ENCODE measurements at regions not wholly inside any gene's neighbourhood (a gene's known extent, or its start where the extent isn't known, plus 50 kb on each side); places are given as distances from the start of the nearest gene placed in this dataset.

GRCh38 chr1:55825461-55825860 lies 610.3 kb upstream of the USP24 start:
- Histone ChIP-seq H3K9me3 (ENCODE audit: insufficient read depth in 2 of 2, low read depth in 1 of 2, low read length in 1 of 2) (no peaks in the 10 kb centered on the region), H3K36me3 (ENCODE audit: control insufficient read depth in 2 of 4, insufficient read depth in 4 of 4, low read length in 3 of 4) (no peaks in the 10 kb centered on the region), H2BK12ac (ENCODE audit: low read depth, low read length) (no peak overlapping the region), H4K8ac (ENCODE audit: extremely low read depth, insufficient read depth, low read length) (no peak overlapping the region), H3K27ac (ENCODE audit: low read depth, low read length) (no peak overlapping the region), H4K20me1 (replicated peaks in 1 of 2; ENCODE audit: control insufficient read depth in 1 of 2, insufficient read depth in 2 of 2, low read length in 2 of 2) (no peaks in the 10 kb centered on the region), H3K14ac (ENCODE audit: insufficient read length) (no peak overlapping the region), H2BK20ac (ENCODE audit: low read length) (no peak overlapping the region), H3K4me3 (ENCODE audit: extremely low read depth in 1 of 4, insufficient read depth in 2 of 4, low read depth in 3 of 4, low read length in 4 of 4) (no peak overlapping the region), H3K9ac (replicated peaks in 1 of 4; ENCODE audit: extremely low read depth in 1 of 4, low read depth in 3 of 4, low read length in 3 of 4) (no peak overlapping the region), H2BK15ac (ENCODE audit: low read length) (no peak overlapping the region), H4K91ac (replicated peaks; ENCODE audit: insufficient read length, low read length) (no peak overlapping the region), H3K4ac (replicated peaks; ENCODE audit: insufficient read length, low read depth, low read length) (no peak overlapping the region), H3K23me2 (ENCODE audit: low read depth, low read length) (no peaks in the 10 kb centered on the region), H3K4me1 (replicated peaks in 1 of 4; ENCODE audit: control insufficient read depth in 3 of 4, insufficient read depth in 4 of 4, low read length in 3 of 4) (no peaks in the 10 kb centered on the region), H3K4me2 (ENCODE audit: insufficient read depth in 1 of 2, low read depth in 2 of 2, low read length in 2 of 2) (no peak overlapping the region), H3K27me3 (replicated peaks in 1 of 4; ENCODE audit: control insufficient read depth in 3 of 4, extremely low read depth in 1 of 4, insufficient read depth in 3 of 4, low read length in 3 of 4) (no peaks in the 10 kb centered on the region), H3K79me2 (ENCODE audit: control insufficient read depth in 1 of 2, insufficient read depth in 2 of 2, low read length in 2 of 2) (no peaks in the 10 kb centered on the region), H3K79me1 (ENCODE audit: low read depth, low read length) (no peaks in the 10 kb centered on the region), H3K18ac (ENCODE audit: extremely low read depth, low read length) (no peak overlapping the region), H3K23ac (ENCODE audit: insufficient read length) (no peak overlapping the region), H2AFZ (ENCODE audit: low read length) (no peak overlapping the region), H3K56ac (replicated peaks; ENCODE audit: insufficient read length, low read depth, low read length) (no peak overlapping the region), H2AK5ac (ENCODE audit: low read depth, low read length) (no peak overlapping the region), H4K5ac (ENCODE audit: insufficient read length, low read depth, low read length) (no peak overlapping the region), H2BK5ac (ENCODE audit: low read depth, low read length) (no peak overlapping the region), H2BK120ac (replicated peaks; ENCODE audit: low read depth, low read length) (no peak overlapping the region)
- 90% methylated on average over 1 of the region's 1 CpG; no CpG with 5 or more reads in 1 of the 2 experiments for WGBS, 2 experiments (ENCODE audit: extremely low coverage in 1 of 2, insufficient coverage in 1 of 2, insufficient read length in 1 of 2, insufficient replicate concordance in 2 of 2, low coverage in 1 of 2, low lambda C conversion rate in 2 of 2, missing lambda C conversion rate in 1 of 2)
- CTCF ChIA-PET (ENCODE audit: partially characterized antibody) = interaction anchor here (0.8 to 1.7 kb wide), 4 partner anchors 9 to 1644 kb away, joined by 3 to 5 read pairs (median 4); no protein-coding TSS in a partner anchor
- DNase-seq (ENCODE audit: low read depth in 1 of 2, low spot score in 2 of 2) (no peak), FAIRE-seq (no peak)
- POLR2A ChIA-PET (ENCODE audit: partially characterized antibody) = no interaction called here
- TF ChIP-seq ASH2L (IDR thresholded peaks at IDR 0.05; ENCODE audit: low read length) (no peak), SAP30 (IDR thresholded peaks at IDR 0.05; ENCODE audit: insufficient read depth, insufficient replicate concordance, low read length) (no peak), CHD1 (IDR thresholded peaks at IDR 0.05; ENCODE audit: low read depth, low read length) (no peak), EZH2 (IDR thresholded peaks at IDR 0.05; ENCODE audit: low read depth, low read length, severe bottlenecking) (no peak), EGR1 (IDR thresholded peaks at IDR 0.05; ENCODE audit: borderline replicate concordance, low read depth, low read length) (no peak)
